IPS DF 4.7 (cell line): ENCODE measurements at regions not wholly inside any gene's neighbourhood (a gene's known extent, or its start where the extent isn't known, plus 50 kb on each side); places are given as distances from the start of the nearest gene placed in this dataset.

Source experiments
- DNase-seq: peaks from one replicate; pipeline ENCODE4 v3.0.0-alpha.2; 2013; ENCODE audit warnings: low spot score; ENCODE audit errors: extremely low read depth

GRCh38 chr3:59450946-59451763 lies 401.3 kb upstream of the CFAP20DC start:
- no peak for DNase-seq

DNA sequence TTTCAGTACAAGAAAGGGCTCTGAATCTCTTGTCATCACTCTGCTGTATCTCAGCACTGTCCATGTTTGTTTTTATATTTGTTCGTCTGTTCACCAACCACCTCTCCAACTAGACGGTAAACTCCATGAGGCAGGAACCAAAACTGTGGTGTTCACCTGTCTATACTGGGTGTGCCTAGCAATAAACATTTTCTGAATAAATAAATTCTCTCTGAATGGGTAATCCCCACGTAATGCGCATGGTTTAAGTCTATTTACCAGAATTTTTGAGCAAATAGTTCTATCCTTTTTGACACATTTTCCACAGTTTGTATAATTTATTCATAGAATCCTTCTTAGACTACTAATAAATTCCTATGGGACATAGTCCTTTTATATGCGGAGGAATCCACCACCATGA lies 400.6 kb upstream of the CFAP20DC start:
- no peak for DNase-seq

- DNase-seq = no peak
Measured at GRCh38 chr3:59446775-59447465, 397.1 kb upstream of the CFAP20DC start.

DNA sequence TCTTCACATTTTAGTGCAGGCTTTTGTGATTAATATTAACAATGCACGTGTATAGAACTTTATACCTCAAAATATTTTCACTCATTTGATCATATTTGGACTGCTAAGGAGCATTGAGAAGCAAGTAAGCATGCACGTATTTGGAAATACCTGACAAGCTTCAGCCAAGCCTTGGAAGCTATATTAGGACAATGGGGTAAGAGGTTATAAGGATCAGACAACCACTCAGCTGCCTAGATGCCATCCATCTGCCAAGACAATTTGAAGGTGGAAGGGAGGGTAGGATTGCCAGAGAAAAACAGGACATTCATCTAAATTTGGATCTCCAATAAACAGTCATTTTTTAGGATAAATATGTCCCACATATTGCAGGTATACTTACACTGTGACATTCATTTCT lies 394.9 kb upstream of the CFAP20DC start:
- no peak for DNase-seq

- no peak for DNase-seq
Measured at GRCh38 chr3:59444294-59444671, 394.5 kb upstream of the CFAP20DC start.

DNA sequence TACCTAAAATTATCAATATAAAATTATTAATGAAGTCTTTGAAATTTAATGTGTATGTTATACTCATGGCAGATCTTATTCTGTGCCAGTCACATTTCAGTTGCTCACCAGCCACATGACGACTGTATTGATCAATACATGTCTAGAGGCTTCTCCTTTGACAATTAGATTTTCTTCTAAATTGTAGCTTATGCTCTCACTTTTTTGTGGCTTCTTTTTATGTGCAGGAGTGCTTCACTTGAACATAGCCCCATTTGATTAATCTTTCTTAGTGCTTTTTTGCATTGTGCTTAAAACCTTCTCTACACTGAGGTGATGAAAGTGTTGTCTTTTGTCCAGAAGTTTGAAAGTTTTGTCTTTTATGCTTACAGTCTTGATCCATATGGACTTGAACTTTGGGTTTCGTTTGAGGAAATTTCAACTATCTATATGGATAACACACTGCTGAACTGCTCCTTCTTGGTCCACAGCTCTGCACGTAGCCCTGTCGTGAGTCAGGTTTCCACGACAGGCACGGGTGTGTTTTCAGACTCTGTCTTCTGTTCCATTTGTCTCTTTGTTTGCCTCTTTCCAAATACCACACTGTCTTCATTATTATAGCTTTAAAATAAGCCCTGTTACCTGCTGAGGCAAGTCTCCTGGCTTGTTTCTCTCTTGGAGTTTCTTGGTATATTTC lies 393.9 kb upstream of the CFAP20DC start:
- DNase-seq = no peak

DNA sequence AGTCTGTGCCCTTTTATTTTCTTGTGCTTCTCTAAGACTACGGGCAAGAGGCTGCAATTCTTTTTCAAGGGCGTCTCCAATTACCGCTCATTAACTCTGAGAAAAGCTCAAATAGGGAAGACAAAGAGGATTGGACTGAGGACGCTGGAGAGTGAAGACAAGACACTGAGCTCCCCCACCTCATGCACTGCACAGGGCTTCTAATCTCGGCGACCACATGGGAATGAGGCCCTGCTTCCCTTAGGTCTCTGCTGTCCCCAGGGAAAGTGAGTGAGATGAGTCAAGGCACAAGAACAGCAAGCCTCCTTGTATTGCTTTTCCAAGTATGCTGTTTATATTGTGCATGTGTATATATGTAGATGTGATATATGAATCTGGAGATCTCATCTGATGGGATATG lies 392.2 kb upstream of the CFAP20DC start:
- no peak for DNase-seq

DNA sequence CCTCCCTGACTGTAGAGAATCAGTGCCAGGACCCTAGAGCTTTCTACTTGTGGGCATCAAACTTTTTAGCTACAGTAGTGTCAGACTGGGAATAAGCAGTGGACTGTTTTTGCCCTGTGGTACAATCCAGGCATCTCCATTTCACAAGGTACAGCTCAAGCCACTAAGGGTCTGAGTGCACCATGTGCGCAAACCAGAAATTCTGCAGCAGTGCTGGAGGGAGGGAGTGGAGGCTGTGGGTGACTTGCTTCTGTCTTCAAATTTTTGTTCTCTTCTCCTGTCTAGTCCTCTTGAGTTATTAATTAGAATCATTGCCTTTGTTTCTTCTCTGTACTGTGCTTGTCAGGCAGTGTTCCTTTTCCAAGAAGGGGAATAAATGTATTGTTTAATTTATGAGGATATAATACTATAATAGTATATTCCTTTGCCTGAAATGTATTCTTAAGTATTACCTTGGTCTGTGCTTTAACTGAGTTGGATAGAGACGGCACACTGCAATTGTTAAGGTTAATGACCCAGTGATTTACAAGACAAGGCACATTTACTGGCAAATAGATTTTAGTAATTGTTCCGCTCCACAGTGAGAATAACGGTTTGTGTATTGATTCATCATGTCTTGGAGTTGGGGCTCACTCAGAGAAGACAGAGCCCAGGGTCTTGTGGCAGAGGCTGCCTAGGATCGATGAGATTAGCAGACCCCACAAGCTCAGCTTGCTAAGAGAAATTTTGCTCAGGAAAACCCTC lies 390.6 kb upstream of the CFAP20DC start:
- no peak for DNase-seq

GRCh38 chr3:59438492-59438891 lies 388.7 kb upstream of the CFAP20DC start:
- DNase-seq = no peak

GRCh38 chr3:59436164-59436958 lies 386.5 kb upstream of the CFAP20DC start:
- DNase-seq = no peak

DNA sequence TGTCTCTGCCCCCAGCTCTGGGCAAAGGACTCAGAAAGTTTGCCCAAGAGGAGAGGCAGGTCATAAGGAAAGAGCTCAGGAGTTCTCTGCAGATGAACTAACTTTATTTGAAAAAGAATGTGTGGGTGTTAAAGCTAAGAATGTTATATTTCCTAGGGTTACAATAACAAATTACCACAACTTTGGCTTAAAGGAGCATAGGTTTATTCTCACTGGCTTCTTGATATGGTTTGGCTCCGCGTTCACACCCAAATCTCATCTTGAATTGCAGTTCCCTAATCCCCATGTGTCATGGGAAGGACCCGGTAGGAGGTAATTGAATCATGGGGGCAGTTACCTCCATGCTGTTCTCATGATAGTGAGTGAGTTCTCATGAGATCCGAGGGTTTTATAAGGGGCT lies 383.7 kb upstream of the CFAP20DC start:
- DNase-seq = no peak

DNA sequence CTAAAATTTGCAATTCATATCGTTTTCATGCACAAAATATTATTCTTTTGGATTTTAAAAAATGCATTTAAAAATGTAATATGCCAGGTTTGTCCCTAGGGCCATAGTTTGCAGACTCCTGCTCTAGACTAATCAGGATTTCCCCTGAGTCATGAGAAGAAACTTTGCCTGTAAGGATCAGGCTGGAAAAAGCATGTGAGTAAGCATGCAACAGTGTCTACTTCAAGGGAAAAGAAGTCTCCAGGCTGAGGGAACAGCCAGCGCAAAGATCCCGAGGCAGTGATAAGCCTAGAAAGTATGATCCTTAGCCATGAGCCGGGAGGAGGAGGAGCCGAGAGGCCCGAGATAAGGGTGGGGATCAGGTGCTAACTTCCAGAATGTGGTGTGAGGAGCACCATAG lies 382.8 kb upstream of the CFAP20DC start:
- no peak for DNase-seq

DNA sequence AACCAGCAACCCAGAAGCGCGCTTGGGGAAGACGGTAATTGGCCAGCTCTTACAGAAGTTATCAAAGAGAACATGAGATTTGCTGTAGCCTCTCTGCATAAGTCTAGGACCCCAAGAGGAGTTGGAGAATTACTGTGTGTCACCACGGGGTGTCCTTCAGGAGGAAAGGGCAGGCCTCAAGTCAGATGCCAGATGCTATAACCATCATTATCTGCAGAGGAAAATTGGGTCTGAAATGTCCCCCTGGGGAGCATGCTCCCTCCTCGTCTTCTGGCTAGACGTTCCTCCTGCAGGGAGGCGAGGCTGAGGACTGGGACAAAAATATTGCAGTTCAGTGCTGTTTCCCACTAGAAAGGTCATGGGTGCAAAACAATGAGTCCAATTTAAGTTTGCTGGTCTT lies 380.5 kb upstream of the CFAP20DC start:
- DNase-seq = no peak

DNA sequence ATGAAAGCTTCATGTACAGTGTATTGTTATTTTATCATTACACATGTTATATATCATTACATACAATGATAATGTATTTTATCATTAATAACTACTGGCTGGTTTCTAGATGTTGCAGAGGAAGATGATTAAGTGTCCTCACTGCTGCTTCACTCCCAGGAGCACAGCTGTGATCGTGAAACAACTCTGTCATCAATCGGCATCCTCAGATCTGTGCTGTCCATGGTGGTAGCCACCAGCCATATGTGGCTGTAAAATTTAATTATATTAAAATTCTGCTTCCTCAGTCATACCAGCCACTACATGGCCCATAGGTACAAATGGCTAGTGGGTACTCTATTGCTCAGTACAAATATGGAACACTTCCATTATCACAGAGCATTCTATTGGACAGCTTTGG lies 379.4 kb upstream of the CFAP20DC start:
- no peak for DNase-seq

GRCh38 chr3:59426821-59427565 lies 377.2 kb upstream of the CFAP20DC start:
- no peak for DNase-seq

GRCh38 chr3:59425942-59426341 lies 376.1 kb upstream of the CFAP20DC start:
- DNase-seq = no peak

- DNase-seq = no peak
Measured at GRCh38 chr3:59425371-59425770, 375.5 kb upstream of the CFAP20DC start.

DNA sequence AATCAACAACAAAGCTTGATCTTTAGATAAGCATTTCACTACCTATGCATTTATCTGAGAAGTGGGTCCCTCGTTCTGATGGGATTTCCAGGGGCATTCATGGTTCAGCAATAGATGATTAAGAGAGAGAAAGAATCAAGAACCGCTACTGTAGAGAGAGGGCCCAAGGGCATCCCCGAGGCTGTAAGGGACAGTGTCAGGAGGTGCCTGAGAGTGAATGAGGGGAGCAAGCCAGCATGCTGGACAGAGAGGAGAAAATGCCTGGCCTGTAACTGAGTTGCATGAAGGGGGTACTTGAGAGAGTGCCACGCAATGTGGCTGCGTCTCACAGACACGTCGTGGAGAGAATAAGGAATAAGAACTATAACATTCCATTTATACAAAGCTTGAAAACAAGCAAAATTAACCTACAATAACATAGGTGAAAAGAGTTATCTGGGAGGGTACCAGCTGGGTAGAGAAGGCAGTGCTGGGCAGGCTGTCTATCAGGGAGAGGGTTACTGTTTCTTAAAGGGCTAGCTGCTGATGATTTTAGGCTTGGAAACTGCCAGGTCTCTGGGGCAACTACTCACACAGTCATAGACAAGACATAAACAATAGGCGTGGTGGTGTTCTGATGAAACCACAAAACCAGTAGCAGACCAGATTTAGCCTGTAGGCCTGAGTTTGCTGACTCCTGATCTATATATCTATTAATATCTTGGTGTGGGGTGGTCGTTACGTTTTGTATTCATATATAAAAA lies 374.6 kb upstream of the CFAP20DC start:
- DNase-seq = no peak

- no peak for DNase-seq
Measured at GRCh38 chr3:59423707-59424106, 373.9 kb upstream of the CFAP20DC start.

GRCh38 chr3:59422312-59422711 lies 372.5 kb upstream of the CFAP20DC start:
- DNase-seq = no peak
